ENCODE measurements at regions not wholly inside any gene's neighbourhood (a gene's known extent, or its start where the extent isn't known, plus 50 kb on each side); places are given as distances from the start of the nearest gene placed in this dataset.

DNA sequence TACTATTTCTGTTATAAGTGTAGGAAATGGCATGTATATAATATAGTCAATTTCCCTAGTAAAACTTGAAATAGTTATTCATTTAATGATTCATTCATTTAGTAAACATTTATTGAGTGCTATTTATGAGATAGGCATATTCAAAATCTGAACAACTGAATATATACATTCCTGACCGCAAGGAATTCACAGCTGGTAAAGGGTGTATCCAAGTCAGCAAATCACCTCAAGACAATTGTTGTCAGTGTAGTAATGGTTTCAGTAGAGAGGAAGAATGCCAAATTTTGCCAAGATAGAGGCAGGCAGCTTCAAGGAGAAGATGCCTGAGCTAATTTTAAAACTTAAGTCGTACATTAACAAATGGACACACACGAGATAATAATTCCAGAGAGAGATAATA is 89.8 kb upstream of the CHST9 start:
- DNase-seq (ENCODE audit: low read depth) = no peak

DNA sequence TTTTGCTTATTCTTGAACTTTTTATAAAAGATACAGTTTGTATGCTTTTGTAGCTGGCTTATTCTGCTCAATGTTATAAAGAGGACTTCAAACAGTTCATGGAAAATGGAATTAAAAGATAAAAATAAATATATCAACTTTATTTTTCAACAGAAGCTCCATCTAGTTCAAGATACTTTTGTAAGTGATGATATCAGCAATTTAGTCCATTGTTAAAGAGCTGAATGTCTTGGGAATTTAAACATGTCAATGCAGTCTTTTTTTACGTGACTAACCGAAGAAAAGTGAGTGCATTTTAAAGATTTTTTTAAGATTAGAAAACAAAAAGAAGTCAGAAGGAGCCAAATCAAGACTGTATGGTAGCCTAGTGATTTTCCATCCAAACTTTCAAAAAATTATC is 85.4 kb upstream of the CHST9 start:
- DNase-seq (ENCODE audit: low read depth) = no peak

DNA sequence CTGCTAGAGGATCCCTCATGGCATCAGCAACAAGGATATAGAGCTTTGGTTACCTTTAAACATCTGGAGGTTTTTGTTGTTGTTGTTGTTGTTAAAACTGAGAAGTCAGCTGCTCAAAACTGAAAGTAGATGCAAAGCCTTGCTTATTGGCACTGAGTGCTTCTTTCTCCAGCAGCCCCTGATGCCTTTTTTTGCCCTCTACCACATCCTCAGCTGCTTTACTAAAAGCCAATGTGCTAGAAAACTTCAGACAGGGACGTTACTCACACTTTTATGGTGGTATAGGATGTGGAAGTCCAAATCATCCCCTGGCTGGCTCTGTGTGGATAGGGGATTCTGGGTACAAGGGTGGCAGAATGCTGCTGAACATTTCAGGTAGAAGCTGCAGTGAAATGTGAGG is 78.3 kb upstream of the CHST9 start:
- no peak for DNase-seq (ENCODE audit: low read depth)

DNA sequence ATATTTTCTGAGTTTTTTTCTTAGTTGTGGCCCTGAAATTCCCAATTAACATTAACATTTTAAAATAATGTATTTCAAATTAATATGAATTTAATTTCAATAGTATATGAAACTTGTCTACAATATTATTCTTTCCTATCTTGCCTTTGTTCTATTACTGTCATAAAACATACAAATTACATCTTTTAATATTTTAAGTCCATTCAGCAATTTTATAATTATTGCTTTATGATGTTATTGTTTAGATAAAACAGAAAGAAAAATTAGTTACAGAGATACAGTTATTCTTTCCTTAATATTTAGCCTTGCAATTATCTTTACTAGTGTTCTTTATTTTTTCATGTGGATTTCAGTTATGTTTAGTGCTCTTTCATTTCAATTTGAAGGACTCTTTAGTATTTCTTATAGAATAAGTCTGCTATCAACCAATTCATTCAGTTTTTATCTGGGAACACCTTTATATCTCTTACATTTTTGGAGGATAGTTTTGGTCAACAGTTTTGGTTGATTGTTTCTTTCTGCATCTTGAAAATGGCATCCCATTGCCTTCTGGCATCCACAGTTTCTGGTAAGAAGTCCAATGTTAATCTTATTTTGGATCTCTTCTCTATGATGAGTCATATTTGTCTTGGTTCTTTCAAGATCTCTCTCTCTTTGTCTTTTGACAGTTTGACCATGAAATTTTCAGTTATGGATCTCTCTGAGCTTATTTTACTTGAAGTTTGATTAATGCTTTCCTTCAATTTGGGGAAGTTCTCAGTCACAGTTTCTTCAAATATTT is 76.9 kb upstream of the CHST9 start:
- no peak for DNase-seq (ENCODE audit: low read depth)

- no peak for DNase-seq (ENCODE audit: low read depth)
Measured at GRCh38 chr18:27253571-27253970, 68.5 kb upstream of the CHST9 start.

DNA sequence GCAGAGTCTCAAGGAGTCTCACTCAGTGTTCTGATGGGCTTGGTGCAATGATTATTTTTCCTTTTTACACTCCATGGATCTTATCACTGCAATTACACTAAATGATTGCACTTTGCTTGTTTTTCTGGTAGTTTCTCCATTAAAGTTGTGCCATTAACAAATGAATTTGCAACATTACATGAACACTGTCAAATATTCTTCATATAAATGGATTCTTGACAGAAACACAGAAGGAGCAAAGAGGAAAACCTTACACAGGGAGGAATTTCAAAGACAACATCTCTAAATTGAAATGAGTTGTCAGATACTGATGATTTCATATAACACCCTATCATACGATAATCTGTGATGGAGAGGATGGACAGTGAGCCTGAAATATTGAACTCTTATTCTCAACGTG is 65.4 kb upstream of the CHST9 start:
- DNase-seq (ENCODE audit: low read depth) = no peak

DNA sequence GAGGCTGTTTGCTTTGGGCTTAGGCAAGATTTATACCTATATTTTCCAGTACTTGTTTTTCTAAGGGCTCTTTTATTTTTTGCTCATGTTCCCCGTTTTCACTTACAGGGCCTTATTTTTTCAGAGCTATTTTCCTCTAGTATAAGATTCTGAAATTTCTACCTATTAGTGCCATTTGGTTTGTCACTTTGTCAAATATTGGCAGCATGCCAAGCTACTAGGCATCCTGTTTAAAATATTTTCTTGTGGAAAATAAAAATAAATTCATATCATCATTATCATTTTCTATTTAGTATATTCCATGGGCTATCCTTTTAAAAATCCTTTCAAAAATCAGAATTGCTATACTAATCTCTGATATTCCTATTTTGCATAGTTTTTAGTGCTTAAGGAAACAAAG is 64.8 kb upstream of the CHST9 start:
- DNase-seq (ENCODE audit: low read depth) = no peak

DNA sequence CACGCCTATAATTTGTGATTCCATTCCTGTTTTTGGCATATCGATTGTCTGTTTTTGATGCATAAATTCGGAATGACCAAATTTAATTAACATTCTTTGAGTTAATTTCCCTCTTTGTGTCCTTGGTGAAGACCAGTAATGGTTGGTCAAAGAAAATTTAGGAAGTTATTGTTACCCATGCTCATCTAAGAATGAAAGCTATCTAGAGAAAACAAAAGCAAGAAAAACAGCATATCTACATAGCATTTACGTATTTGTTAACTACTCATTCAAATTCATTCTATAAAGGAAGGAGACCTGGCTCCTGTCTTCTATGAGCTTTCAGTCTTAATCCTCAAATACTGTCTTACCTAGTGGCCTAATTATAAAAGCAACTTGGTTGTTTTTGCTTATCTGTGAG is 59.2 kb upstream of the CHST9 start:
- no peak for DNase-seq (ENCODE audit: low read depth)

- DNase-seq (ENCODE audit: low read depth) = no peak
Measured at GRCh38 chr18:27242392-27243047, 57.4 kb upstream of the CHST9 start.

GRCh38 chr18:27240383-27240782 is 55.3 kb upstream of the CHST9 start:
- DNase-seq (ENCODE audit: low read depth) = no peak

DNA sequence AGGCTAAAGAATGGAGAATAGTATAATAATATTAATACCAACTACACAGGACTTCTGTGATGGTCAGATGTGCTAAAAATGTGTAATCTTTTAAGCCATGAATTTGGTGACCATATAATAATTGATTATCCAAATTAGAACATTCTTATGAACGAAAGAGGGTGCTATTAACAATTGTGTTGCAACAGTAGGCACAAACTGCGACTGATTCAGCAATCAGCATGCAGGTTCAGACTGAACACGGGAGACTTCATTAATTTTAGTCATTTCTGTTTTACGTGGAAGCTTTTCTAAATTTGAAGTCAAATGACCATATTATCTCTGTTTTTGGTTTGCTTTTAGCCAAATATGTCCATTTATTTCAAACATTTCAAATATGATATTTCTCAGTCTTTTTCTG is 54.6 kb upstream of the CHST9 start:
- no peak for DNase-seq (ENCODE audit: low read depth)

- no peak for DNase-seq (ENCODE audit: low read depth)
Measured at GRCh38 chr18:27235218-27235870, 50.2 kb upstream of the CHST9 start.

Data from fibroblast of the conjunctiva (primary cell).